Urinary bladder (tissue), 3 donors: ENCODE measurements at regions not wholly inside any gene's neighbourhood (a gene's known extent, or its start where the extent isn't known, plus 50 kb on each side); places are given as distances from the start of the nearest gene placed in this dataset.
A peak's percentile ranks its signal among the peaks of the same experiment; 100 is the strongest.

ENCODE experiments used
- DNase-seq: peaks from one replicate; pipeline ENCODE4 v3.0.0-alpha.2; 2015; ENCODE audit errors: extremely low spot score
- H3K27ac ChIP-seq: one replicate; pipeline ENCODE4 v1.5.1; 2013; ENCODE audit warnings: low read depth, mild to moderate bottlenecking, moderate library complexity
- H3K36me3 ChIP-seq: one replicate; pipeline ENCODE4 v1.6.1; 2013; ENCODE audit warnings: mild to moderate bottlenecking, moderate library complexity; ENCODE audit not compliant: insufficient read depth
- H3K4me1 ChIP-seq: one replicate; pipeline ENCODE4 v1.6.1; 2013; ENCODE audit warnings: mild to moderate bottlenecking, moderate library complexity; ENCODE audit not compliant: insufficient read depth
- H3K4me3 ChIP-seq: one replicate; pipeline ENCODE4 v1.5.1; 2013; ENCODE audit warnings: low read depth, low read length
- WGBS: extraction: QIAGEN DNeasy Blood & Tissue Kit; methylation state at CpG from one replicate; pipeline ENCODE4 v1.1.7; 2013; 5-methylcytosine and 5-hydroxymethylcytosine counted together
- donor health status: healthy with polysubstance abuse.
- donor health status: healthy.

- Histone ChIP-seq H3K4me1 (no peaks in the 10 kb centered on the region), H3K4me3 (no peak overlapping the region), H3K36me3 (no peaks in the 10 kb centered on the region), H3K27ac (no peak overlapping the region)
- no peak for DNase-seq
These were observed 346.7 kb upstream of the CCDC196 start for GRCh38 chr14:66139432-66139831.

GRCh38 chr14:66140213-66140918, 345.8 kb upstream of the CCDC196 start:
- DNase-seq: no peak
- Histone ChIP-seq H3K27ac (no peak overlapping the region), H3K4me1 (no peaks in the 10 kb centered on the region), H3K36me3 (no peaks in the 10 kb centered on the region), H3K4me3 (no peak overlapping the region)
- WGBS: 85% methylated on average over 6 of the region's 6 CpGs

GRCh38 chr14:66140963-66141362, 345.2 kb upstream of the CCDC196 start:
- H3K27ac ChIP-seq: no peak overlapping the region
- 91% methylated on average over 3 of the region's 3 CpGs for WGBS
- no peak overlapping the region for H3K4me3 ChIP-seq
- H3K4me1 ChIP-seq: no peaks in the 10 kb centered on the region
- no peak for DNase-seq
- H3K36me3 ChIP-seq: no peaks in the 10 kb centered on the region

GRCh38 chr14:66141733-66142132, 344.4 kb upstream of the CCDC196 start:
- H3K36me3 ChIP-seq: no peaks in the 10 kb centered on the region
- 83% methylated on average over 2 of the region's 2 CpGs for WGBS

GRCh38 chr14:66143387-66144112, 342.6 kb upstream of the CCDC196 start:
- no peak overlapping the region for H3K27ac ChIP-seq
- H3K36me3 ChIP-seq: no peaks in the 10 kb centered on the region
- no peaks in the 10 kb centered on the region for H3K4me1 ChIP-seq
- DNase-seq: no peak
- H3K4me3 ChIP-seq: no peak overlapping the region
- 90% methylated on average over 6 of the region's 6 CpGs for WGBS

More at GRCh38 chr14:66141733-66142132, 344.4 kb upstream of the CCDC196 start:
- no peak for DNase-seq
- Histone ChIP-seq H3K4me1 (no peaks in the 10 kb centered on the region), H3K4me3 (no peak overlapping the region), H3K27ac (no peak overlapping the region)

- no peak overlapping the region for H3K4me3 ChIP-seq
- DNase-seq: no peak
- H3K4me1 ChIP-seq: no peaks in the 10 kb centered on the region
- no peak overlapping the region for H3K27ac ChIP-seq
- no peaks in the 10 kb centered on the region for H3K36me3 ChIP-seq
These were observed 333.9 kb upstream of the CCDC196 start for GRCh38 chr14:66152302-66152701.

GRCh38 chr14:66152747-66153146, 333.4 kb upstream of the CCDC196 start:
- DNase-seq: peak; percentile 43
- WGBS: 27% methylated on average over 5 of the region's 5 CpGs
- Histone ChIP-seq H3K4me3 (no peak overlapping the region), H3K36me3 (no peaks in the 10 kb centered on the region), H3K4me1 (no peaks in the 10 kb centered on the region), H3K27ac (no peak overlapping the region)

GRCh38 chr14:66163023-66163422, 323.1 kb upstream of the CCDC196 start:
- no peak for DNase-seq
- 78% methylated on average over 3 of the region's 3 CpGs for WGBS
- Histone ChIP-seq H3K27ac (no peak overlapping the region), H3K36me3 (no peaks in the 10 kb centered on the region), H3K4me3 (no peak overlapping the region), H3K4me1 (no peaks in the 10 kb centered on the region)

- WGBS: 49% methylated on average over 3 of the region's 3 CpGs
- H3K4me3 ChIP-seq: no peak overlapping the region
- no peak overlapping the region for H3K27ac ChIP-seq
- no peaks in the 10 kb centered on the region for H3K36me3 ChIP-seq
- DNase-seq: no peak
- no peaks in the 10 kb centered on the region for H3K4me1 ChIP-seq
These were observed 320.8 kb upstream of the CCDC196 start for GRCh38 chr14:66165337-66165736.

- DNase-seq: no peak
- no peaks in the 10 kb centered on the region for H3K4me1 ChIP-seq
- no peak overlapping the region for H3K4me3 ChIP-seq
- H3K36me3 ChIP-seq: no peaks in the 10 kb centered on the region
- no peak overlapping the region for H3K27ac ChIP-seq
- WGBS: 25% methylated on average over 1 of the region's 1 CpG
These were observed 311.7 kb upstream of the CCDC196 start for GRCh38 chr14:66174453-66174891.

GRCh38 chr14:66177935-66178334, 308.2 kb upstream of the CCDC196 start:
- 64% methylated on average over 1 of the region's 1 CpG for WGBS
- H3K27ac ChIP-seq: no peak overlapping the region
- DNase-seq: no peak
- H3K36me3 ChIP-seq: no peaks in the 10 kb centered on the region
- H3K4me1 ChIP-seq: no peaks in the 10 kb centered on the region
- no peak overlapping the region for H3K4me3 ChIP-seq

- H3K4me1 ChIP-seq: no peaks in the 10 kb centered on the region
- no peak overlapping the region for H3K27ac ChIP-seq
- 85% methylated on average over 1 of the region's 1 CpG for WGBS
- DNase-seq: no peak
- no peak overlapping the region for H3K4me3 ChIP-seq
- no peaks in the 10 kb centered on the region for H3K36me3 ChIP-seq
These were observed 289.5 kb upstream of the CCDC196 start for GRCh38 chr14:66196670-66197069.

- Histone ChIP-seq H3K4me3 (no peak overlapping the region), H3K4me1 (no peaks in the 10 kb centered on the region), H3K36me3 (no peaks in the 10 kb centered on the region), H3K27ac (no peak overlapping the region)
- no peak for DNase-seq
These were observed 288.9 kb upstream of the CCDC196 start for GRCh38 chr14:66197276-66197675.

GRCh38 chr14:66206554-66206953, 279.6 kb upstream of the CCDC196 start:
- H3K36me3 ChIP-seq: no peaks in the 10 kb centered on the region
- H3K4me1 ChIP-seq: no peaks in the 10 kb centered on the region
- no peak overlapping the region for H3K4me3 ChIP-seq
- no peak overlapping the region for H3K27ac ChIP-seq
- no peak for DNase-seq
- WGBS: 81% methylated on average over 2 of the region's 2 CpGs
